PC-9 (cell line): ENCODE measurements at regions not wholly inside any gene's neighbourhood (a gene's known extent, or its start where the extent isn't known, plus 50 kb on each side); places are given as distances from the start of the nearest gene placed in this dataset.

ENCODE experiments used
- EZH2 ChIP-seq: fragments of 200-600 bp; sonication (generic); IDR thresholded peaks from 2 replicates; pipeline ENCODE4 v1.8.0; 2017; ENCODE audit warnings: antibody characterized with exemption, low read depth
- TF ChIP-seq, protein P1 (sequence below): fragments of 200-600 bp; sonication (generic); conservative IDR thresholded peaks from 2 replicates; pipeline ENCODE4 v1.6.1; 2017; ENCODE audit warnings: mixed run types, antibody characterized with exemption, mild to moderate bottlenecking, moderate library complexity

GRCh38 chr13:78787190-78787589, 128.2 kb upstream of the OBI1 start:
- TF ChIP-seq, protein P1, sequence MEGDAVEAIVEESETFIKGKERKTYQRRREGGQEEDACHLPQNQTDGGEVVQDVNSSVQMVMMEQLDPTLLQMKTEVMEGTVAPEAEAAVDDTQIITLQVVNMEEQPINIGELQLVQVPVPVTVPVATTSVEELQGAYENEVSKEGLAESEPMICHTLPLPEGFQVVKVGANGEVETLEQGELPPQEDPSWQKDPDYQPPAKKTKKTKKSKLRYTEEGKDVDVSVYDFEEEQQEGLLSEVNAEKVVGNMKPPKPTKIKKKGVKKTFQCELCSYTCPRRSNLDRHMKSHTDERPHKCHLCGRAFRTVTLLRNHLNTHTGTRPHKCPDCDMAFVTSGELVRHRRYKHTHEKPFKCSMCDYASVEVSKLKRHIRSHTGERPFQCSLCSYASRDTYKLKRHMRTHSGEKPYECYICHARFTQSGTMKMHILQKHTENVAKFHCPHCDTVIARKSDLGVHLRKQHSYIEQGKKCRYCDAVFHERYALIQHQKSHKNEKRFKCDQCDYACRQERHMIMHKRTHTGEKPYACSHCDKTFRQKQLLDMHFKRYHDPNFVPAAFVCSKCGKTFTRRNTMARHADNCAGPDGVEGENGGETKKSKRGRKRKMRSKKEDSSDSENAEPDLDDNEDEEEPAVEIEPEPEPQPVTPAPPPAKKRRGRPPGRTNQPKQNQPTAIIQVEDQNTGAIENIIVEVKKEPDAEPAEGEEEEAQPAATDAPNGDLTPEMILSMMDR, result no peak
- TF ChIP-seq EZH2, result no peak
